ENCODE measurements at regions not wholly inside any gene's neighbourhood (a gene's known extent, or its start where the extent isn't known, plus 50 kb on each side); places are given as distances from the start of the nearest gene placed in this dataset.

DNA sequence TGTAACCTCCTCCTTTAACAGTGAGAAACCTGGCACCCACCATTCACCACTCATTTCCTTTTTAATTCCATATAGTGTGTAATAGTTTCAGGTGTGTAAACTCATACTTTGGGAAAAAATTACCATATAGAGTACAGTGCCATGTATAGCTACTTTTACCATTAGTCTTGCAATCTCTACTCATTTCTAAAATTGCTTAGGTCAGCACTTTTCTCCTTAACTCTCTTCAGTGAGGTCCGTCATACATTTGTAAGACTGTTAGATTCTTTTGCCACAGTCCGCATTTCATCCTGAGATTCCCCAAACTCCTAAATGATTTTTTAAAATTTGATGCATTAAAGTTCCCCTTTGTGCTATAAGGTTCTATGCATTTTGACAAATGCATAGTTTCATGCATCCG is 238.3 kb upstream of the ATP10A start:
- Mint-ChIP-seq H3K36me3 (ENCODE audit: unreplicated experiment) (peaks cover 5% of the 10 kb centered on the region), H3K27ac (ENCODE audit: unreplicated experiment) (no peak overlapping the region), H3K27me3 (ENCODE audit: unreplicated experiment) (peaks cover 2% of the 10 kb centered on the region), H3K4me1 (ENCODE audit: low read depth, unreplicated experiment) (no peaks in the 10 kb centered on the region), H3K4me3 (ENCODE audit: unreplicated experiment) (no peak overlapping the region), H3K9me3 (ENCODE audit: unreplicated experiment) (peaks cover 3% of the 10 kb centered on the region)
- TF ChIP-seq, protein P1, sequence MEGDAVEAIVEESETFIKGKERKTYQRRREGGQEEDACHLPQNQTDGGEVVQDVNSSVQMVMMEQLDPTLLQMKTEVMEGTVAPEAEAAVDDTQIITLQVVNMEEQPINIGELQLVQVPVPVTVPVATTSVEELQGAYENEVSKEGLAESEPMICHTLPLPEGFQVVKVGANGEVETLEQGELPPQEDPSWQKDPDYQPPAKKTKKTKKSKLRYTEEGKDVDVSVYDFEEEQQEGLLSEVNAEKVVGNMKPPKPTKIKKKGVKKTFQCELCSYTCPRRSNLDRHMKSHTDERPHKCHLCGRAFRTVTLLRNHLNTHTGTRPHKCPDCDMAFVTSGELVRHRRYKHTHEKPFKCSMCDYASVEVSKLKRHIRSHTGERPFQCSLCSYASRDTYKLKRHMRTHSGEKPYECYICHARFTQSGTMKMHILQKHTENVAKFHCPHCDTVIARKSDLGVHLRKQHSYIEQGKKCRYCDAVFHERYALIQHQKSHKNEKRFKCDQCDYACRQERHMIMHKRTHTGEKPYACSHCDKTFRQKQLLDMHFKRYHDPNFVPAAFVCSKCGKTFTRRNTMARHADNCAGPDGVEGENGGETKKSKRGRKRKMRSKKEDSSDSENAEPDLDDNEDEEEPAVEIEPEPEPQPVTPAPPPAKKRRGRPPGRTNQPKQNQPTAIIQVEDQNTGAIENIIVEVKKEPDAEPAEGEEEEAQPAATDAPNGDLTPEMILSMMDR (IDR thresholded peaks at IDR 0.05; ENCODE audit: partially characterized antibody, unreplicated experiment) = no peak
- DNase-seq = no peak

DNA sequence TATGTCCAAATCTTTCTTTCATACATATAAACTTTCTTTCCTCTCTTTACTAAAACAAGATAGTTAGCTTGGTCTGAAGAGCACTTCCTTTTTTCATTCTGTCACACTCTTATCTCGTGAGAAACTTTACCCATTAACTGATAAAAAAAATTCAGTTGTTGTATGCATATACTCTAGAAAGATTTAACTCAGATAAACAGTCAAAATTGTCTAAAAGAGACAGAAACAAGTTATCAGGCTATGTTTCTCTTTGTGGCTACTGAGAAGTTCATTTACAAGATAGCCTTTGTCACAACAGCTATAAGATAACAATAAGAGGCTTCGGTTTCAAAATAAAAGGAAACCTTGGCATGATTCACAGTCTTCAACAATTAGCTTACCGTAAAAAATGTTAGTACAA is 235.7 kb upstream of the ATP10A start:
- Mint-ChIP-seq H3K4me1 (ENCODE audit: low read depth, unreplicated experiment) (no peaks in the 10 kb centered on the region), H3K27ac (ENCODE audit: unreplicated experiment) (no peak overlapping the region), H3K9me3 (ENCODE audit: unreplicated experiment) (peaks cover 4% of the 10 kb centered on the region), H3K27me3 (ENCODE audit: unreplicated experiment) (peaks cover 2% of the 10 kb centered on the region), H3K4me3 (ENCODE audit: unreplicated experiment) (no peak overlapping the region), H3K36me3 (ENCODE audit: unreplicated experiment) (no peaks in the 10 kb centered on the region)
- no peak for DNase-seq
- TF ChIP-seq, protein P1 (IDR thresholded peaks at IDR 0.05; ENCODE audit: partially characterized antibody, unreplicated experiment) = no peak

DNA sequence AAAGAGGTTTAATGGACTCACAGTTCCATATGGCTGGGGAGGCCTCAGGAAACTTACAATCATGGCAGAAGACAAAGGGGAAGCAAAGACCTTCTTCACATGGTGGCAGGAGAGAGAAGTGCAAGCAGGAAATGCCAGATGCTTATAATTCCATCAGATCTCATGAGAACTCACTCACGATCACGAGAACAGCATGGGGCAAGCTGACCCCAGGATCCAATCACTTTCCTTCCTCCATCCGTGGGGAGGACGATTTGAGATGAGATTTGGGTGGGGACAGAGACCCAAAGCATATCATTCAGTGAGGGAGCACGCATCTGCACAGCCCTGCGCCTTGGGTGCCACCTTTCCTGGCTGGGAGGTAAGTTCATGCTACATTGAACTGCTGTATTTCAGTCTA is 234.1 kb upstream of the ATP10A start:
- no peak overlapping the region for H3K27ac Mint-ChIP-seq (ENCODE audit: unreplicated experiment)

DNA sequence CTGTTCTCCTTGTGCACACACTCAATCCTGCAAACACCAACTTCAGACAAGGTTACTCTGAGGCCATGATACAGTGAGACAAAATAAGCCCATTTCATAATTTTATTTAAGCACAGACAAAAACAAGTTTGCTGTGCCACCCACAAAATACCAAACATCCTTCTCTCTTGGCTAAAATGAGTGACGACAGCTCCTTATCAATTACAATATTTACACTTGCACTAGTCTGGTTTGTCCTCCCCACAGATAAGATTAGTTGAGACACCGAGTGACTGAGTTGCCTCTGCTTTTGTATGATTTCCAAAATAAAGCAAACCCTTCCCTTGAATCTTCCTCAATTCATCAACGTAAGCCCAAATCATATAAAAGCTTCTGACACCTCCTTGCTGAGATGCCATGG is 233.5 kb upstream of the ATP10A start:
- H3K27ac Mint-ChIP-seq (ENCODE audit: unreplicated experiment) = no peak overlapping the region
- no peaks in the 10 kb centered on the region for H3K27me3 Mint-ChIP-seq (ENCODE audit: unreplicated experiment)
- no peak for DNase-seq
- H3K4me1 Mint-ChIP-seq (ENCODE audit: low read depth, unreplicated experiment) = no peaks in the 10 kb centered on the region
- no peak overlapping the region for H3K4me3 Mint-ChIP-seq (ENCODE audit: unreplicated experiment)
- no peaks in the 10 kb centered on the region for H3K36me3 Mint-ChIP-seq (ENCODE audit: unreplicated experiment)
- H3K9me3 Mint-ChIP-seq (ENCODE audit: unreplicated experiment) = peaks cover 4% of the 10 kb centered on the region
- TF ChIP-seq, protein P1 (IDR thresholded peaks at IDR 0.05; ENCODE audit: partially characterized antibody, unreplicated experiment) = no peak

More for the DNA sequence above, 234.1 kb upstream of the ATP10A start:
- peaks cover 4% of the 10 kb centered on the region for H3K9me3 Mint-ChIP-seq (ENCODE audit: unreplicated experiment)
- TF ChIP-seq, protein P1 (IDR thresholded peaks at IDR 0.05; ENCODE audit: partially characterized antibody, unreplicated experiment) = no peak
- no peaks in the 10 kb centered on the region for H3K4me1 Mint-ChIP-seq (ENCODE audit: low read depth, unreplicated experiment)
- H3K4me3 Mint-ChIP-seq (ENCODE audit: unreplicated experiment) = no peak overlapping the region
- H3K27me3 Mint-ChIP-seq (ENCODE audit: unreplicated experiment) = no peaks in the 10 kb centered on the region
- H3K36me3 Mint-ChIP-seq (ENCODE audit: unreplicated experiment) = no peaks in the 10 kb centered on the region
- no peak for DNase-seq

DNA sequence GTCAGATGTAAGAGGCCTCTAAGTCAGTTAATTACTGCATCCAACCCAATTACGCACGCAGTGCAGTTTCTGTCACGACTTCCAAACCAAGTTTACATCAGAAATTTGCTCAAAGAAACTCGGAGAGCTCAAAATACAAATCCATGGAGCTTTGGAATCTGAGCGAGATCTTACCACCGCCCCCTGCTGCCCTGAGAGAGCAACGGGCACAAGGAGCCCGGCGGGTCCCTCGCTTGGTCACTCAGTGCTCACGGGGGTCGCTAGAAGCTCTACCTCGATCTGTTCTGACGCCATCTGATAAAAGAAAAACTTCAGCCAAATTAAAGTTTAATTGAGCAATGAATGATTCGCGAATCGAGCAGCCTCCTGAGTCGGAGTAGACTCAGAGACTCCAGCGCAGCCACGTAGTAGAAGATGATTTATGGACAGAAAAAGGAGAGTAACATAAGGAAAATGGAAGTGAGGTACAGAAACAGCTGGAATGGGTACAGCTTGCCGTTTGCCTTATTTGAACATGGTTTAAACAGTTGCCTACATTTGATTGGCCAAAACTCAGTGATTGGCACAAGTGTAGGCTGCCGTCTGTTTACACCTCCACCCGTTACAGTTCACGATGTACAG is 232.7 kb upstream of the ATP10A start:
- Mint-ChIP-seq H3K4me1 (ENCODE audit: low read depth, unreplicated experiment) (no peaks in the 10 kb centered on the region), H3K9me3 (ENCODE audit: unreplicated experiment) (peaks cover 4% of the 10 kb centered on the region), H3K27ac (ENCODE audit: unreplicated experiment) (no peak overlapping the region), H3K4me3 (ENCODE audit: unreplicated experiment) (no peak overlapping the region), H3K36me3 (ENCODE audit: unreplicated experiment) (no peaks in the 10 kb centered on the region), H3K27me3 (ENCODE audit: unreplicated experiment) (no peaks in the 10 kb centered on the region)
- TF ChIP-seq, protein P1 (IDR thresholded peaks at IDR 0.05; ENCODE audit: partially characterized antibody, unreplicated experiment) = peak; percentile 41
- peak; percentile 47 for DNase-seq
